H1 (cell line): ENCODE measurements at regions not wholly inside any gene's neighbourhood (a gene's known extent, or its start where the extent isn't known, plus 50 kb on each side); places are given as distances from the start of the nearest gene placed in this dataset.

ENCODE experiments used
- CEBPB ChIP-seq: IDR thresholded peaks from 2 replicates; pipeline ENCODE4 v1.6.1; 2012; ENCODE audit warnings: low read depth, low read length
- CREB1 ChIP-seq: IDR thresholded peaks from 2 replicates; pipeline ENCODE4 v1.6.1; 2012; ENCODE audit warnings: inconsistent platforms
- EP300 ChIP-seq, 2 experiments: IDR thresholded peaks; 1 replicate in 1 of 2; 2 replicates in 1 of 2; pipeline ENCODE4 v1.6.1; 2011 to 2012; ENCODE audit warnings: low read depth in 2 of 2, low read length in 2 of 2, mild to moderate bottlenecking in 2 of 2, borderline replicate concordance in 1 of 2, inconsistent platforms in 1 of 2, moderate library complexity in 1 of 2
- GTF2F1 ChIP-seq: IDR thresholded peaks from 2 replicates; pipeline ENCODE4 v1.6.1; 2012; ENCODE audit warnings: low read depth, low read length, improper control_type of control experiment, borderline replicate concordance
- RNF2 ChIP-seq: fragments of 200-900, 300-1000 bp; sonication (generic); IDR thresholded peaks from 2 replicates; pipeline ENCODE4 v1.7.1; 2016; ENCODE audit warnings: borderline replicate concordance, low read depth, mild to moderate bottlenecking, antibody characterized with exemption, low read length; ENCODE audit not compliant: poor library complexity, severe bottlenecking; ENCODE audit errors: missing control alignments
- TCF12 ChIP-seq: IDR thresholded peaks from 2 replicates; pipeline ENCODE4 v1.6.1; 2011; ENCODE audit warnings: low read depth, mild to moderate bottlenecking, low read length
- YY1 ChIP-seq: IDR thresholded peaks from 2 replicates; pipeline ENCODE4 v1.6.1; 2011; ENCODE audit warnings: low read depth, mild to moderate bottlenecking, low read length
- TF ChIP-seq, protein P1 (sequence below): IDR thresholded peaks from 2 replicates; pipeline ENCODE4 v1.6.1; 2012; ENCODE audit warnings: inconsistent platforms

DNA sequence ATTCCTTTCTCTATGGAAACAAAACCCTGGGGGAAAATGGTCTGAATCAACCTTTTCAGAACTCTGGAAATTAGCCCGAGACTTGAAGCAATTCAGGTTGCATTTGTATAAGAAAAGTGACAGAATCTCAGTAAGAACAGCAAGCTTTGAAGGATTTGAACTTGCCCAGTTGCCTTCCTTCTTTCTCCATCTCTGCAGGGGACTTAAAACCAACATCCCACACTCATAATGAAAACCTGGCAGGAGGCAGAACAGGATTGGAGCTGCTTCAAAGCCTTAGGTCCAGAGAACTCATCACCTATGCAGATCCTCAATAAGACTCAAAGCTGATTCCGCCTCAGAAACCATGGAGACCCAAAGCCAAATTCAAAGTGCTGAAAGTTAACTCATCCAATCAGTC lies 790.5 kb upstream of the ID2 start (continued):
- TF ChIP-seq, protein P1, sequence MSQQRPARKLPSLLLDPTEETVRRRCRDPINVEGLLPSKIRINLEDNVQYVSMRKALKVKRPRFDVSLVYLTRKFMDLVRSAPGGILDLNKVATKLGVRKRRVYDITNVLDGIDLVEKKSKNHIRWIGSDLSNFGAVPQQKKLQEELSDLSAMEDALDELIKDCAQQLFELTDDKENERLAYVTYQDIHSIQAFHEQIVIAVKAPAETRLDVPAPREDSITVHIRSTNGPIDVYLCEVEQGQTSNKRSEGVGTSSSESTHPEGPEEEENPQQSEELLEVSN, result no peak
- TF ChIP-seq YY1 (0 out of 2 replicates have a peak, but pooled peaks have one; percentile 19), GTF2F1 (no peak), TCF12 (no peak), RNF2 (no peak), EP300 (IDR thresholded peaks at IDR 0.05; ENCODE audit: borderline replicate concordance in 1 of 2, low read depth in 2 of 2, low read length in 2 of 2) (peak in 1 of 2 experiments; percentile 43; a peak in 1 of 3 replicates), CEBPB (no peak), CREB1 (no peak)
